Tibial nerve (tissue), 4 donors: ENCODE measurements at regions not wholly inside any gene's neighbourhood (a gene's known extent, or its start where the extent isn't known, plus 50 kb on each side); places are given as distances from the start of the nearest gene placed in this dataset.

Source experiments
- EP300 ChIP-seq, 2 donors: sonication (generic); formaldehyde crosslinking; IDR thresholded peaks; one replicate each; pipeline ENCODE4 v1.6.1; 2017; ENCODE audit warnings: antibody characterized with exemption in 2 of 2, mild to moderate bottlenecking in 1 of 2
- TF ChIP-seq, protein P1 (sequence below), 5 experiments: fragments of 200-600 bp in 3 of 5; fragments of 450-650 bp in 2 of 5; sonication (generic) in 3 of 5; IDR thresholded peaks; one replicate each; pipeline ENCODE4 v1.5.1; 2016 to 2019; ENCODE audit warnings: antibody characterized with exemption in 5 of 5, mild to moderate bottlenecking in 3 of 5, moderate library complexity in 2 of 5

DNA sequence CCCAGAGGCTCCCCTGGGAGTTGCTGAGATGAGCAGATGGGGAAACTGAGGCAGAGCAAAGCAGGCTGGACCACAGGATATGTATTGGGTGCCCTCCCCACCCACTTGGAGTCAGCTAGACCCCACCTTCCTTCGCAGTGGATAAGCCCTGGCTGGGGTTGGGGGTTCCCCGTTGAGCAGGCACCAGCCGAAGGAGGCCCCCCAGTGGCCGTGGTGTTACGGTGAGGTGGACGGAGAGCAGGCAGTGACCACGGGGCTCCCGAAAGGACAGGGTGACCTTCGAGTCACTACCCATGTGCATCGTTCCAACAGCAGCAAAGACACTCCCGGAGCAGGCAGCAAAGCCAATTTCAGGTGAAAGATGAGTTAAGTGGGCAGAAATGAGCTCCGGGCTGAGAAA, 62.4 kb upstream of the ADGRE5 start:
- TF ChIP-seq, protein P1, sequence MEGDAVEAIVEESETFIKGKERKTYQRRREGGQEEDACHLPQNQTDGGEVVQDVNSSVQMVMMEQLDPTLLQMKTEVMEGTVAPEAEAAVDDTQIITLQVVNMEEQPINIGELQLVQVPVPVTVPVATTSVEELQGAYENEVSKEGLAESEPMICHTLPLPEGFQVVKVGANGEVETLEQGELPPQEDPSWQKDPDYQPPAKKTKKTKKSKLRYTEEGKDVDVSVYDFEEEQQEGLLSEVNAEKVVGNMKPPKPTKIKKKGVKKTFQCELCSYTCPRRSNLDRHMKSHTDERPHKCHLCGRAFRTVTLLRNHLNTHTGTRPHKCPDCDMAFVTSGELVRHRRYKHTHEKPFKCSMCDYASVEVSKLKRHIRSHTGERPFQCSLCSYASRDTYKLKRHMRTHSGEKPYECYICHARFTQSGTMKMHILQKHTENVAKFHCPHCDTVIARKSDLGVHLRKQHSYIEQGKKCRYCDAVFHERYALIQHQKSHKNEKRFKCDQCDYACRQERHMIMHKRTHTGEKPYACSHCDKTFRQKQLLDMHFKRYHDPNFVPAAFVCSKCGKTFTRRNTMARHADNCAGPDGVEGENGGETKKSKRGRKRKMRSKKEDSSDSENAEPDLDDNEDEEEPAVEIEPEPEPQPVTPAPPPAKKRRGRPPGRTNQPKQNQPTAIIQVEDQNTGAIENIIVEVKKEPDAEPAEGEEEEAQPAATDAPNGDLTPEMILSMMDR (IDR thresholded peaks at IDR 0.05): no peak
- TF ChIP-seq EP300 (IDR thresholded peaks at IDR 0.05): no peak
